ENCODE measurements at regions not wholly inside any gene's neighbourhood (a gene's known extent, or its start where the extent isn't known, plus 50 kb on each side); places are given as distances from the start of the nearest gene placed in this dataset.

GRCh38 chr3:139292711-139293664 lies 50.8 kb upstream of the MRPS22 start:
- DNase-seq (ENCODE audit: low spot score) = no peak
- H3K27ac Mint-ChIP-seq = no peak overlapping the region
- no peaks in the 10 kb centered on the region for H3K36me3 Mint-ChIP-seq (ENCODE audit: low read depth)
- no peaks in the 10 kb centered on the region for H3K9me3 Mint-ChIP-seq
- H3K4me1 Mint-ChIP-seq (ENCODE audit: low read depth) = no peaks in the 10 kb centered on the region
- intact Hi-C loops (cut with micrococcal nuclease) = no loop called here
- no peaks in the 10 kb centered on the region for H3K27me3 Mint-ChIP-seq (ENCODE audit: insufficient read depth)
- no peak overlapping the region for H3K4me3 Mint-ChIP-seq

GRCh38 chr3:139293665-139294023 lies 50.2 kb upstream of the MRPS22 start:
- no peaks in the 10 kb centered on the region for H3K9me3 Mint-ChIP-seq
- no peak overlapping the region for H3K4me3 Mint-ChIP-seq
- intact Hi-C loops (cut with micrococcal nuclease) = no loop called here
- no peaks in the 10 kb centered on the region for H3K27me3 Mint-ChIP-seq (ENCODE audit: insufficient read depth)
- no peaks in the 10 kb centered on the region for H3K4me1 Mint-ChIP-seq (ENCODE audit: low read depth)
- no peak for DNase-seq (ENCODE audit: low spot score)
- no peaks in the 10 kb centered on the region for H3K36me3 Mint-ChIP-seq (ENCODE audit: low read depth)
- H3K27ac Mint-ChIP-seq = no peak overlapping the region
